ENCODE measurements at regions not wholly inside any gene's neighbourhood (a gene's known extent, or its start where the extent isn't known, plus 50 kb on each side); places are given as distances from the start of the nearest gene placed in this dataset.
"Not testable (repeated sequence)": the region's sequence is repeated elsewhere in the genome, so short reads cannot be mapped to it uniquely, and the experiment has no call there.

DNA sequence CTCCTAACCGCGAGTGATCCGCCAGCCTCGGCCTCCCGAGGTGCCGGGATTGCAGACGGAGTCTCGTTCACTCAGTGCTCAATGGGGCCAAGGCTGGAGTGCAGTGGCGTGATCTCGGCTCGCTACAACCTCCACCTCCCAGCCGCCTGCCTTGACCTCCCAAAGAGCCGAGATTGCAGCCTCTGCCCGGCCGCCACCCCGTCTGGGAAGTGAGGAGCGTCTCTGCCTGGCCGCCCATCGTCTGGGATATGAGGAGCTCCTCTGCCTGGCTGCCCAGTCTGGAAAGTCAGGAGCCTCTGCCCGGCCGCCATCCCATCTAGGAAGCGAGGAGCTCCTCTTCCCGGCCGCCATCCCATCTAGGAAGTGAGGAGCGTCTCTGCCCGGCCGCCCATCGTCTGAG lies 58.8 kb upstream of the ANKRD30BL start:
- not testable (repeated sequence) for DNase-seq

DNA sequence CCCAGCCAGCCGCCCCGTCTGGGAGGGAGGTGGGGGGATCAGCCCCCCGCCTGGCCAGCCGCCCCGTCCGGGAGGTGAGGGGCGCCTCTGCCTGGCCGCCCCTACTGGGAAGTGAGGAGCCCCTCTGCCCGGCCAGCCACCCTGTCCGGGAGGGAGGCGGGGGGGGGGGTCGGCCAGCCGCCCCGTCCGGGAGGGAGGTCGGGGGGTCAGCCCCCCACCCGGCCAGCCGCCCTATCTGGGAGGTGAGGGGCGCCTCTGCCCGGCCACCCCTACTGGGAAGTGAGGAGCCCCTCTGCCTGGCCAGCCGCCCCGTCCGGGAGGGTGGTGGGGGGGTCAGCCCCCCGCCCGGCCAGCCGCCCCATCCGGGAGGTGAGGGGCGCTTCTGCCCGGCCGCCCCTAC lies 60.1 kb upstream of the ANKRD30BL start:
- not testable (repeated sequence) for DNase-seq

GRCh38 chr2:132252191-132252893 lies 90.6 kb upstream of the ANKRD30BL start:
- DNase-seq, result no peak

DNA sequence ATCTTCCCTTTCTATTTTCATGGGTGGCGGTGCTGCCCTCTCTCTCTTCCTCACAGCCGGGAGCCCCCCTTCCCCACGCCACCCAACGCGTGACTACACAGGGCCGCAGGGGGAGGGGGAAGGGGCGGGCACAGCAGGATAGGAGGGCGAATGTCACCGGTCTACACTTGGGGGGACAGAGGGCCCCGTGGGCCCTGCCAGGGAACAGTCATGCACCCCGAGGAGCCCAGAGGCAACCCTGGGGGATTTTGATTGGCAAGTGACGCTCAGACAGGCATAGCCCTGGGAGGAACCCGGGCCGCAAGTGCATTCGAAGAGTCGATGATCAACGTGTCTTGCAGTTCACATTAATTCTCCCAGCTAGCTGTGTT lies 91.1 kb upstream of the ANKRD30BL start:
- no peak for DNase-seq

GRCh38 chr2:132253496-132254305 lies 91.9 kb upstream of the ANKRD30BL start:
- DNase-seq, result no peak

GRCh38 chr2:132254306-132254919 lies 92.7 kb upstream of the ANKRD30BL start:
- DNase-seq, result not testable (repeated sequence)

- no peak for DNase-seq
These were observed 94.0 kb upstream of the ANKRD30BL start for GRCh38 chr2:132255714-132256113.

- DNase-seq, result no peak
These were observed 94.6 kb upstream of the ANKRD30BL start for GRCh38 chr2:132256251-132256902.

- DNase-seq, result not testable (repeated sequence)
These were observed 95.2 kb upstream of the ANKRD30BL start for GRCh38 chr2:132256903-132257300.

DNA sequence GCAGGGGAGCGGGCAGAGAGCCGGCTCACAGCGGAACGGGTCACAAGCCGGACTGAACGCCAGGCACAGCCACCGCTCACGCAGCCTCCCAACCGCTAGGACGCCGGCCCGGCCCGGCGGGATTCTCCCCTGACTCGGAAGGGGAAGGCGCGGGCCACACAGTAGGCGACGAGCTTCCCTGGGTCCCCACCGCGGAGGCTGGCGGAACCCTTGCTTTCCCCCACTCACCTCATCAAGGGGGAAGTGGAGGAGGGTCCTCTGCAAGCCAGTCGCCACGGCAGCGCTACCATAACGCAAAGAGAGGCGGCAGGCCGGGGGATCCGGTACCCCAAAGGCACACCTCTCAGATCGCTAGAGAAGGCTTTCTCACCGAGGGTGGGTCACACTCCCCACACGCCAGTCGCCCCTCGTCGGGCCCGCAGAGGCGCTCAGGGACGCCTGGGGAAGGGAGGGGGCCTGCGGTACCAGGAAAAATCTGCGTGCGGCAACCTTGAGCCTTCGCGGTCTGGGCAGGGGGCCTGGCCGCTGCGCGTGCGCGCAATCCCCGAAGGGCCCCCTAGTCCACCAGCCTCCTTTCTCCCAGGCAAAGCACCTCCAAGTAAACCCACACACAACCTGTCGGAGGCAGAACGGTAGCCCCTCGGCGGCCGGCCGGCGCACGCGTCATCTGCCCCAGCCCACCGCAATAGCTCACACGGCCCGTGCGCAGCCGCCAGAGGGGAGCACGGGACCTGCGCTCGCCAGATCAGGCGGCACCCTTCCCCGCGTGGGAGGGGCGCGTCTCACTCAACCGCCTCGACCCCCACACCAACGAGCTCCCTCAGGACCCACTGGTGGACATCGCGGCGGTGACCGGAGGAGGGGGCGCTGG lies 95.8 kb upstream of the ANKRD30BL start:
- not testable (repeated sequence) for DNase-seq

GRCh38 chr2:132259276-132259675 lies 97.5 kb upstream of the ANKRD30BL start:
- DNase-seq, result not testable (repeated sequence)

- DNase-seq, result not testable (repeated sequence)
These were observed 103.8 kb upstream of the ANKRD30BL start for GRCh38 chr2:132265595-132265994.

DNA sequence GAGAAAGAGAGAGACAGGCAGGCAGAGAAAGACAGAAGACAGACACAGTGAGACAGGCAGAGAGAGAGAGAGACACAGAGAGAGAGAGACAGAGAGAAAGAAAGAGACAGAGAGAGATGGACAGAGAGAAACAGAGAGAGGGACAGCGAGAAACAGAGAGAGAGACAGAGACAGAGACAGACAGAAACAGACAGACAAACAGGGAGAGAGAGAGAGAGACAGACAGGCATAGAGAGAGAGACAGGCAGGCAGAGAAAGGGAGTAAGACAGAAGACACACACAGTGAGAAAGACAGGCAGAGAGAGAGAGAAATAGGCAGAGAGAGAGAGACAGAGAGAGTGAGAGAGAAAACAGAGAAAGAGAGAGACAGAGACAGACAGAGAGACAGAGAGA lies 105.3 kb upstream of the ANKRD30BL start:
- DNase-seq, result no peak

- DNase-seq, result not testable (repeated sequence)
These were observed 105.9 kb upstream of the ANKRD30BL start for GRCh38 chr2:132267498-132268283.

DNA sequence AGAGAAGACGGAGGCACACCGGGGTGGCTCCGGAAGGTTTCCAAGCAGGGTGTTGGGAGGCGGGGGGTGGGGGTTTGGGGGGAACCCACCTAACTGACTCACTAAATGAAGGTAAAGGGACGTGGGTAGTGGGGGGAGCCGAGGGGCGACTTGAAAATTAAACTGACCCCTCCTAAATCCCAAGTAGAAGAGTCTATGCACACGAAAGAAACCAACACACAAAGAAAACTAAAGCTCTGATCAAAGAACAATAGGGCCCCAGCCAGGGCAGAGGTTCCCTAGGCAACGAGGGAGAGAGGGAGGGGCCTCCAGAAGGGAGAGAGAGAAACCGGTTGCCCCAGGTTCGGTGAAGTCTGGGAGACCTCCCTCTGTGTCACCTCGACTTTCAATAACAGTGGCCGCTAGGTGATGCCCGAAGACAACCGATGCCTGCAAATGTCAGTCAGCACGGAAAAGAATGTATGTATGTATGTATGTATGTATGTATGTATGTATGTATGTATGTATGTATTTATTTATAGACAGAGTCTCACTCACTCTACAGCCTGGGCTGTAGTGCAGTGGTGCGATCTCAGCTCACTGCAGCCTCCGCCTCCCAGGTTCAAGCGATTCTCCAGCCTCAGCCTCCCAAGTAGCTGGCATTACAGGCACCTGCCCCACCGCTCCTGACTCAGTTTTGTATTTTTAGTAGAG lies 106.7 kb upstream of the ANKRD30BL start:
- not testable (repeated sequence) for DNase-seq

GRCh38 chr2:132268977-132269523 lies 107.3 kb upstream of the ANKRD30BL start:
- DNase-seq, result no peak

- no peak for DNase-seq
These were observed 108.5 kb upstream of the ANKRD30BL start for GRCh38 chr2:132270255-132270654.

- DNase-seq, result no peak
These were observed 109.3 kb upstream of the ANKRD30BL start for GRCh38 chr2:132270981-132271546.

GRCh38 chr2:132271794-132272193 lies 110.0 kb upstream of the ANKRD30BL start:
- not testable (repeated sequence) for DNase-seq

DNA sequence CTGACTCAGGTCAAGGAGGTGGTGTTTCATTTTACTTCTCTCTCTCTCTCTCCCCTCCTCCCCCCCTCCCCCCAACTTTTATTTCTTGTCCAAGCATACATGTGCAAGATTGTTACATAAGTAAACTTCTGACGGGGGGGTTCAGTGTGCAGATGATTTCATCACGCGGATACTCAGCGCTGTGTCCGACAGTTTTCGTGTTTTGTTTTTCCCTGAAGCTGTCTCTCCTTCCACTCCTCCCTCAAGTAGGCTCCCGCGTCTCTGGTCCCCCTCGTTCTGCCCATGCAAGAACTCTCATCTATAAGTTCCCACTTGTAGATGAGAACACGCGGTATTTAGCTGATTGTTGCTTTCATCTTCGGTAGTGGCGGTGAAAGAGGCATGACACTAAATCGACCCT lies 111.0 kb upstream of the ANKRD30BL start:
- DNase-seq, result no peak

All from MV-4-11 (cell line).